ENCODE measurements at regions not wholly inside any gene's neighbourhood (a gene's known extent, or its start where the extent isn't known, plus 50 kb on each side); places are given as distances from the start of the nearest gene placed in this dataset.

DNA sequence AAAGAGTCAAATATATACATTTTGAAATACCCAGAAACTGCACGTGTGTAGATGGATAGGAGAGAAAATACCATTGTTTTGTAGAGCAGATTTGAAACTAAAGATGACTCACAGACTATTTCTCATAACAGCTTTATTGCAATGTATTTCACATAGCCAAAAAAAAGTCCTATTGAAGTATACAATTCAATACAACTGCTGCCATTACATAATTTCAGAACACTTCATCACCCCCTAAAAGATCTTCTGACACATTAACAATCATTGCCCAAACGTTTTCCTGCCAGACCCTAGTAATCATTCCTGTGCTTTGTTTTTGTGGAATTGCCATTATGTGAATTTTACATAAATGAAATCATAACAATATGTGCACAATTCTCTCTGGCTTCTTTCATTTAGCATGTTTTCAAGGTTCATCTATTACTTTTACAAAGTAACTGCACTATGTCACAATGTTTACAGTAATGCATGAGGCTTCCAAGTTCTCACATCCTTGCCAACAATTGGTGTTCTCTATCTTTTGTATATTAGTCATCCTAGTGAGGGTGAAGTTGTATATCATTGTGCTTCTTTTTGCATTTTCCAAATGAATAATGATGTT, 378.6 kb upstream of the CWC22 start:
- H3K4me1 ChIP-seq (replicated peaks; ENCODE audit: insufficient read depth): no peaks in the 10 kb centered on the region
- BruUV-seq (replicated peaks): no TSS peak
- no peaks in the 10 kb centered on the region for H3K9me2 ChIP-seq (ENCODE audit: insufficient read depth)
- 0 out of 2 replicates have a peak, but pooled peaks cover 9% of the 10 kb centered on the region for H3K9me3 ChIP-seq (ENCODE audit: insufficient read depth, low read depth)
- H3K27me3 ChIP-seq (ENCODE audit: insufficient read depth, low read depth): no peaks in the 10 kb centered on the region
- ChIA-PET POLR2A (ENCODE audit: unreplicated experiment) (no interaction called here), CTCF (no interaction called here)
- H3K79me2 ChIP-seq (ENCODE audit: low read depth): no peaks in the 10 kb centered on the region
- no peak overlapping the region for H3K4me3 ChIP-seq
- intact Hi-C loops (cut with micrococcal nuclease; ENCODE audit: unreplicated experiment): no loop called here
- H3K36me3 ChIP-seq (ENCODE audit: low read depth): no peaks in the 10 kb centered on the region
- H2AFZ ChIP-seq: no peak overlapping the region
- H3K4me2 ChIP-seq: no peak overlapping the region
- TF ChIP-seq EZH2 (IDR thresholded peaks at IDR 0.05; ENCODE audit: low read depth): no peak
- TF ChIP-seq, protein P1, sequence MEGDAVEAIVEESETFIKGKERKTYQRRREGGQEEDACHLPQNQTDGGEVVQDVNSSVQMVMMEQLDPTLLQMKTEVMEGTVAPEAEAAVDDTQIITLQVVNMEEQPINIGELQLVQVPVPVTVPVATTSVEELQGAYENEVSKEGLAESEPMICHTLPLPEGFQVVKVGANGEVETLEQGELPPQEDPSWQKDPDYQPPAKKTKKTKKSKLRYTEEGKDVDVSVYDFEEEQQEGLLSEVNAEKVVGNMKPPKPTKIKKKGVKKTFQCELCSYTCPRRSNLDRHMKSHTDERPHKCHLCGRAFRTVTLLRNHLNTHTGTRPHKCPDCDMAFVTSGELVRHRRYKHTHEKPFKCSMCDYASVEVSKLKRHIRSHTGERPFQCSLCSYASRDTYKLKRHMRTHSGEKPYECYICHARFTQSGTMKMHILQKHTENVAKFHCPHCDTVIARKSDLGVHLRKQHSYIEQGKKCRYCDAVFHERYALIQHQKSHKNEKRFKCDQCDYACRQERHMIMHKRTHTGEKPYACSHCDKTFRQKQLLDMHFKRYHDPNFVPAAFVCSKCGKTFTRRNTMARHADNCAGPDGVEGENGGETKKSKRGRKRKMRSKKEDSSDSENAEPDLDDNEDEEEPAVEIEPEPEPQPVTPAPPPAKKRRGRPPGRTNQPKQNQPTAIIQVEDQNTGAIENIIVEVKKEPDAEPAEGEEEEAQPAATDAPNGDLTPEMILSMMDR (conservative IDR thresholded peaks at IDR 0.05): no peak
- no peaks in the 10 kb centered on the region for H4K20me1 ChIP-seq (ENCODE audit: insufficient read depth)
- H3K27ac ChIP-seq: no peak overlapping the region
- DNase-seq: no peak
- H3F3A ChIP-seq (ENCODE audit: insufficient read depth, low read depth): no peaks in the 10 kb centered on the region; the same call in 1 of the 2 replicates

DNA sequence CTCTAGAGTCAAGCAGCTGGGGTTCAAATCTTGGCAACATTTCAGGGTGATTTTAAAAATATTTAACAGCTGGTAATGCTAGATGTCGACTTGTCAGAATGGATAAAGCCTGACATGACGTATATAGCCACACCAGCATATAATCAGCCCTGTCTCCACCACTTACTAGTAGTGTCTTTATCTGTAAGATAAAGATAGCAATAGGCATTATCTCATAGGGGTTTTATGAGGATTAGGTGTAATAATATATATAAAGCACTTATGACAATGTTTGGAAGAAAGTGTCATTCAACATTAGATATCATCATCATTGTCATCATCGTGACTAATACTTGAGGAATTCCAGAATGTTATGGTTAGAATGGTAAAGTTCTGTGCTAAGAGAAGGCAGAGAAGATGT, 369.0 kb upstream of the CWC22 start:
- Histone ChIP-seq H3K36me3 (ENCODE audit: low read depth) (no peaks in the 10 kb centered on the region), H3K79me2 (ENCODE audit: low read depth) (no peaks in the 10 kb centered on the region), H3K27me3 (ENCODE audit: insufficient read depth, low read depth) (no peaks in the 10 kb centered on the region), H2AFZ (no peak overlapping the region), H3K27ac (no peak overlapping the region), H4K20me1 (ENCODE audit: insufficient read depth) (no peaks in the 10 kb centered on the region), H3K9me3 (ENCODE audit: insufficient read depth, low read depth) (peaks cover 4% of the 10 kb centered on the region; the same call in 1 of the 2 replicates), H3K4me3 (no peak overlapping the region), H3K4me1 (replicated peaks; ENCODE audit: insufficient read depth) (no peaks in the 10 kb centered on the region), H3K9me2 (ENCODE audit: insufficient read depth) (peaks cover 3% of the 10 kb centered on the region; the same call in 1 of the 2 replicates), H3F3A (ENCODE audit: insufficient read depth, low read depth) (no peaks in the 10 kb centered on the region), H3K4me2 (no peak overlapping the region)
- POLR2A ChIA-PET (ENCODE audit: unreplicated experiment): no interaction called here
- TF ChIP-seq, protein P1 (conservative IDR thresholded peaks at IDR 0.05): no peak
- TF ChIP-seq EZH2 (IDR thresholded peaks at IDR 0.05; ENCODE audit: low read depth): no peak
- CTCF ChIA-PET: no interaction called here
- BruUV-seq (replicated peaks): no TSS peak
- intact Hi-C loops (cut with micrococcal nuclease; ENCODE audit: unreplicated experiment): no loop called here
- DNase-seq: no peak

DNA sequence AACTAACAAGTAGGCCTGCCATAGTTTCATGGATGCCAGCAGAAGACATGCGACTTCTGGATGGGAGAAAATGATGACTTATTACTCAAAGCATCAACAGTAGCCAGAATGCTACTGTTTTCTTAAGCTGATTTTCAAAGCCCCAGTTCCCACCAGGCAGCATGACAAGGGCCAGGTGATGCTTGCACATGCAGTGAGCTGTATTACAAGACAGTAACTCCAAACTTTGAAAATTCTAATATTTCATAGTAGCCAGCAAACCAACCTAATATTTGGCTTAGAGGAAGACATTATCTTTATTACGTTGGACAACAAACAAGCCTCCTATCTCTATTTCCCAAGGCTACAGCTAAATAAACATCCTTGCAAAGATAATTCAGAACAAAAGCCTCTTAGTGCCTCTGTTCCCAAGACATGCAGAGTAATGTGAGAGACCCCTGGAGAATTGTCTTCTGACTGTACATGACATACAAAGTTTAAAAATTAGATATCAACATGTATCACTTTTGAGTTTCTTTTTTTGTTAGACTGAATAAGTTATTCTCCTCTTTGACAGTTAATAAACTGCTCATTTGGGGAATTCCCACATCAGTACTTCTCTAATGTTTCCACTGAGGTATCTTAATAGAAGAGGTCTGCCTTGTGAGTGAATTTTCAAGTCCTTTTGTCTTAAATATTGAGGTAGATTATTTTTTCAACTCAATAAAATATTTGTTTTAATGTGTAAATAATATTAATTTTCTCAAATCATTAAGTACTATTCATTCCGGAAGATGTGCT, 367.6 kb upstream of the CWC22 start:
- H3K9me3 ChIP-seq (ENCODE audit: insufficient read depth, low read depth): peaks cover 4% of the 10 kb centered on the region; the same call in 1 of the 2 replicates
- no peak overlapping the region for H3K27ac ChIP-seq
- ChIA-PET CTCF (no interaction called here), POLR2A (ENCODE audit: unreplicated experiment) (no interaction called here)
- H3K4me3 ChIP-seq: no peak overlapping the region
- TF ChIP-seq, protein P1 (conservative IDR thresholded peaks at IDR 0.05): no peak
- no peak for TF ChIP-seq EZH2 (IDR thresholded peaks at IDR 0.05; ENCODE audit: low read depth)
- H3K36me3 ChIP-seq (ENCODE audit: low read depth): no peaks in the 10 kb centered on the region
- H3F3A ChIP-seq (ENCODE audit: insufficient read depth, low read depth): no peaks in the 10 kb centered on the region
- H3K4me2 ChIP-seq: no peak overlapping the region
- no peaks in the 10 kb centered on the region for H4K20me1 ChIP-seq (ENCODE audit: insufficient read depth)
- no peaks in the 10 kb centered on the region for H3K79me2 ChIP-seq (ENCODE audit: low read depth)
- intact Hi-C loops (cut with micrococcal nuclease; ENCODE audit: unreplicated experiment): no loop called here
- peaks cover 3% of the 10 kb centered on the region; the same call in 1 of the 2 replicates for H3K9me2 ChIP-seq (ENCODE audit: insufficient read depth)
- no peak for DNase-seq
- H2AFZ ChIP-seq: no peak overlapping the region
- H3K27me3 ChIP-seq (ENCODE audit: insufficient read depth, low read depth): no peaks in the 10 kb centered on the region
- BruUV-seq (replicated peaks): no TSS peak
- H3K4me1 ChIP-seq (replicated peaks; ENCODE audit: insufficient read depth): no peaks in the 10 kb centered on the region
